K562 (cell line): ENCODE measurements at regions not wholly inside any gene's neighbourhood (a gene's known extent, or its start where the extent isn't known, plus 50 kb on each side); places are given as distances from the start of the nearest gene placed in this dataset.

ENCODE experiments used
- CBX3 ChIP-seq, 2 experiments: IDR thresholded peaks; 1 replicate in 1 of 2; 2 replicates in 1 of 2; pipeline ENCODE4 v1.6.1; 2012; ENCODE audit warnings: inconsistent platforms in 2 of 2, low read length in 2 of 2, borderline replicate concordance in 1 of 2, control low read depth in 1 of 2
- CBX5 ChIP-seq: IDR thresholded peaks from 2 replicates; pipeline ENCODE4 v1.6.1; 2014; ENCODE audit warnings: low read depth, borderline replicate concordance
- POLR2AphosphoS5 ChIP-seq: IDR thresholded peaks from 2 replicates; pipeline ENCODE4 v1.6.1; 2011; ENCODE audit warnings: mild to moderate bottlenecking, low read depth, low read length, moderate library complexity; ENCODE audit not compliant: control insufficient read depth, insufficient read depth
- TAF1 ChIP-seq: IDR thresholded peaks from 2 replicates; pipeline ENCODE4 v1.6.1; 2011; ENCODE audit warnings: mild to moderate bottlenecking, low read length, moderate library complexity; ENCODE audit not compliant: insufficient read depth, control insufficient read depth, severe bottlenecking; ENCODE audit errors: extremely low read depth
- ZNF175 ChIP-seq: fragments of 200-800 bp; sonication (Bioruptor generic); IDR thresholded peaks from 2 replicates; pipeline ENCODE4 v1.6.1; 2016; ENCODE audit warnings: low read depth, mild to moderate bottlenecking, missing genetic modification characterization, missing compliant biosample characterization
- TF ChIP-seq, protein P1 (sequence below): fragments of 450-650 bp; formaldehyde crosslinking; IDR thresholded peaks from 2 replicates; pipeline ENCODE4 v1.4.0; 2022; ENCODE audit warnings: missing genetic modification characterization
- TF ChIP-seq, protein P2 (sequence below): fragments of 450-650 bp; IDR thresholded peaks from 2 replicates; pipeline ENCODE4 v1.6.1; 2017; ENCODE audit warnings: mild to moderate bottlenecking, moderate library complexity
- TF ChIP-seq, protein P3 (sequence below): fragments of 450-650 bp; IDR thresholded peaks from 2 replicates; pipeline ENCODE4 v1.6.1; 2016; ENCODE audit warnings: missing biosample characterization, missing genetic modification characterization
- TF ChIP-seq, protein P4 (sequence below): fragments of 250-450 bp; sonication (Bioruptor Pico); IDR thresholded peaks from 2 replicates; pipeline ENCODE4 v1.5.0; 2020; ENCODE audit warnings: mild to moderate bottlenecking, borderline replicate concordance

DNA sequence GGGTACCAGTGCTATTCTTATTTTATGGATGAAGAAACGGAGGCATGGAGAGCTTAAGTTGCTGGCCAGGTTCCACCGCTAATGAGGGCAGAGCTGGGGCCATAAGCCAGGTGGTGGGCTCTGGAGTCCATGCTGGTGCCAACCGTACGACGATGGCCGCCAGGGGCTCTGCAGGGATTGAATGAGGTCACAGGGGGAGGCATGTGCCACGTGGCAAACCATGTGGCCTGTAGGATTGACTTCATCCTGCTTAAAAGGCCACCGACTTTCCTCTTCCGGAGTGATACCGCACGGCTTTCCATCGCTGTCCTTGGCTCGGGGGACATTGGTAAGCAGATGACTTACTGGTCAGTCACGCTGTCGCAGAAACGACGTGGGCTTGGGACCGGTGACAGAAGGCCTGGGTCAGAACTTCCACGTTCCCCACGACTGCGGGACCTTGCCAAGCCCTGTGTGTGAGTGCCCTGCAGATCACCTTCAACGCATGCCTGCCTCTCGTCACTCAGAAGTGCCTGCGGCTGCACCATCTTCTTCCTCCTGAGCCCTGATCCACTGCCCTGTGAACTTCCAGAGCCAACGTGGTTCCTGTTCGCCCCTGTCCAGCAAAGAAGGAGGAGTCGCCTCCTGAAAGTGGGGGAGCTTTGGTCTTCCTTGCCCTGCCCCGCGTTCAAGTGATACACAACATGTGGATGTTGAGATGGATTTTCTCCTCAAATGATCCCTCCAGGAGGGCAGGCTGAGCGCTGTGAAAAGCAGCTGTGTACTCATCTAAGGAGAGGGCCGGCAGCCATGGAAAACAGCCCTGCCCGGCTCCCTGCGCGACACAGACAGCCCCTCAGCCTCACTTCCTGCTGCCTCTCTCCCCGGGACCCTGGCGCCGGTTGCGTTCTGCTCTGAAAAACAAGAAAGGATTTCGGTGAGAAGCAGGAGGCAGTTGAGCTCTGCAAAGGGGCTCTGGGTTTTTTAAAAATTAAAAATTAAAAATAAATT, 176.7 kb downstream of the C16orf95 start:
- TF ChIP-seq, protein P1, sequence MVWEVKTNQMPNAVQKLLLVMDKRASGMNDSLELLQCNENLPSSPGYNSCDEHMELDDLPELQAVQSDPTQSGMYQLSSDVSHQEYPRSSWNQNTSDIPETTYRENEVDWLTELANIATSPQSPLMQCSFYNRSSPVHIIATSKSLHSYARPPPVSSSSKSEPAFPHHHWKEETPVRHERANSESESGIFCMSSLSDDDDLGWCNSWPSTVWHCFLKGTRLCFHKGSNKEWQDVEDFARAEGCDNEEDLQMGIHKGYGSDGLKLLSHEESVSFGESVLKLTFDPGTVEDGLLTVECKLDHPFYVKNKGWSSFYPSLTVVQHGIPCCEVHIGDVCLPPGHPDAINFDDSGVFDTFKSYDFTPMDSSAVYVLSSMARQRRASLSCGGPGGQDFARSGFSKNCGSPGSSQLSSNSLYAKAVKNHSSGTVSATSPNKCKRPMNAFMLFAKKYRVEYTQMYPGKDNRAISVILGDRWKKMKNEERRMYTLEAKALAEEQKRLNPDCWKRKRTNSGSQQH (CRISPR knock-in tag) = no peak
- TF ChIP-seq CBX5 (no peak), TAF1 (no peak), ZNF175 (CRISPR knock-in tag) (no peak), POLR2AphosphoS5 (no peak), CBX3 (IDR thresholded peaks at IDR 0.05; ENCODE audit: borderline replicate concordance in 1 of 2, low read length in 2 of 2) (no peak)
- TF ChIP-seq, protein P2, sequence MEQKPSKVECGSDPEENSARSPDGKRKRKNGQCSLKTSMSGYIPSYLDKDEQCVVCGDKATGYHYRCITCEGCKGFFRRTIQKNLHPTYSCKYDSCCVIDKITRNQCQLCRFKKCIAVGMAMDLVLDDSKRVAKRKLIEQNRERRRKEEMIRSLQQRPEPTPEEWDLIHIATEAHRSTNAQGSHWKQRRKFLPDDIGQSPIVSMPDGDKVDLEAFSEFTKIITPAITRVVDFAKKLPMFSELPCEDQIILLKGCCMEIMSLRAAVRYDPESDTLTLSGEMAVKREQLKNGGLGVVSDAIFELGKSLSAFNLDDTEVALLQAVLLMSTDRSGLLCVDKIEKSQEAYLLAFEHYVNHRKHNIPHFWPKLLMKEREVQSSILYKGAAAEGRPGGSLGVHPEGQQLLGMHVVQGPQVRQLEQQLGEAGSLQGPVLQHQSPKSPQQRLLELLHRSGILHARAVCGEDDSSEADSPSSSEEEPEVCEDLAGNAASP = no peak
- TF ChIP-seq, protein P3, sequence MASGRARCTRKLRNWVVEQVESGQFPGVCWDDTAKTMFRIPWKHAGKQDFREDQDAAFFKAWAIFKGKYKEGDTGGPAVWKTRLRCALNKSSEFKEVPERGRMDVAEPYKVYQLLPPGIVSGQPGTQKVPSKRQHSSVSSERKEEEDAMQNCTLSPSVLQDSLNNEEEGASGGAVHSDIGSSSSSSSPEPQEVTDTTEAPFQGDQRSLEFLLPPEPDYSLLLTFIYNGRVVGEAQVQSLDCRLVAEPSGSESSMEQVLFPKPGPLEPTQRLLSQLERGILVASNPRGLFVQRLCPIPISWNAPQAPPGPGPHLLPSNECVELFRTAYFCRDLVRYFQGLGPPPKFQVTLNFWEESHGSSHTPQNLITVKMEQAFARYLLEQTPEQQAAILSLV (tag) = no peak
- TF ChIP-seq, protein P4, sequence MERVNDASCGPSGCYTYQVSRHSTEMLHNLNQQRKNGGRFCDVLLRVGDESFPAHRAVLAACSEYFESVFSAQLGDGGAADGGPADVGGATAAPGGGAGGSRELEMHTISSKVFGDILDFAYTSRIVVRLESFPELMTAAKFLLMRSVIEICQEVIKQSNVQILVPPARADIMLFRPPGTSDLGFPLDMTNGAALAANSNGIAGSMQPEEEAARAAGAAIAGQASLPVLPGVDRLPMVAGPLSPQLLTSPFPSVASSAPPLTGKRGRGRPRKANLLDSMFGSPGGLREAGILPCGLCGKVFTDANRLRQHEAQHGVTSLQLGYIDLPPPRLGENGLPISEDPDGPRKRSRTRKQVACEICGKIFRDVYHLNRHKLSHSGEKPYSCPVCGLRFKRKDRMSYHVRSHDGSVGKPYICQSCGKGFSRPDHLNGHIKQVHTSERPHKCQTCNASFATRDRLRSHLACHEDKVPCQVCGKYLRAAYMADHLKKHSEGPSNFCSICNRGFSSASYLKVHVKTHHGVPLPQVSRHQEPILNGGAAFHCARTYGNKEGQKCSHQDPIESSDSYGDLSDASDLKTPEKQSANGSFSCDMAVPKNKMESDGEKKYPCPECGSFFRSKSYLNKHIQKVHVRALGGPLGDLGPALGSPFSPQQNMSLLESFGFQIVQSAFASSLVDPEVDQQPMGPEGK = no peak
